BE2C (cell line): ENCODE measurements at regions not wholly inside any gene's neighbourhood (a gene's known extent, or its start where the extent isn't known, plus 50 kb on each side); places are given as distances from the start of the nearest gene placed in this dataset.
A peak's percentile ranks its signal among the peaks of the same experiment; 100 is the strongest.

ENCODE experiments used
- DNase-seq: peaks from one replicate; pipeline ENCODE4 v3.0.0-alpha.2; 2020
- H3K27me3 ChIP-seq: fragments of 250-450 bp; sonication (Bioruptor Pico); 2 replicates; pipeline ENCODE4 v1.5.1; 2020; ENCODE audit warnings: mild to moderate bottlenecking
- H3K36me3 ChIP-seq: fragments of 250-450 bp; sonication (Bioruptor Pico); 2 replicates; pipeline ENCODE4 v1.5.1; 2020; ENCODE audit warnings: mild to moderate bottlenecking
- H3K4me1 ChIP-seq: fragments of 250-450 bp; sonication (Bioruptor Pico); 2 replicates; pipeline ENCODE4 v1.5.1; 2020
- H3K4me3 ChIP-seq: 2 replicates; pipeline ENCODE4 v1.5.1; 2011; ENCODE audit warnings: low read depth, low read length
- H3K9me3 ChIP-seq: fragments of 250-450 bp; sonication (Bioruptor Pico); 2 replicates; pipeline ENCODE4 v1.5.1; 2020
- TF ChIP-seq, protein P1 (sequence below): IDR thresholded peaks from 2 replicates; pipeline ENCODE4 v1.5.1; 2012; ENCODE audit warnings: mild to moderate bottlenecking, low read depth, low read length

DNA sequence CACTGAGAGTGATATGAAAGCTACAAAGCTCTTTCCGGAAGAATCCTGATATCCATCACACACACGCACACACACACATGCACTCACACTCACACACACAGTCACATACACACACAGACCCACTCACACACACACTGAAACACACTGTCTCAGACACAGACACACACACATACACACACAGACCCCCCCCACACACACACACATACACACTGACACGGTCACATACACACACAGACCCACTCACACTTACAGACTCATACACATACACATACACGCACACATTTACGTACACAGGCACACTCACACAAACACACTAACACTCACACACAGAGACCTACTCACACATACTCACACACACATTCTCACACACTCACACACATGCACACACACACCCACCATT, 58.6 kb downstream of the LIG4 start:
- no peak for DNase-seq
- TF ChIP-seq, protein P1, sequence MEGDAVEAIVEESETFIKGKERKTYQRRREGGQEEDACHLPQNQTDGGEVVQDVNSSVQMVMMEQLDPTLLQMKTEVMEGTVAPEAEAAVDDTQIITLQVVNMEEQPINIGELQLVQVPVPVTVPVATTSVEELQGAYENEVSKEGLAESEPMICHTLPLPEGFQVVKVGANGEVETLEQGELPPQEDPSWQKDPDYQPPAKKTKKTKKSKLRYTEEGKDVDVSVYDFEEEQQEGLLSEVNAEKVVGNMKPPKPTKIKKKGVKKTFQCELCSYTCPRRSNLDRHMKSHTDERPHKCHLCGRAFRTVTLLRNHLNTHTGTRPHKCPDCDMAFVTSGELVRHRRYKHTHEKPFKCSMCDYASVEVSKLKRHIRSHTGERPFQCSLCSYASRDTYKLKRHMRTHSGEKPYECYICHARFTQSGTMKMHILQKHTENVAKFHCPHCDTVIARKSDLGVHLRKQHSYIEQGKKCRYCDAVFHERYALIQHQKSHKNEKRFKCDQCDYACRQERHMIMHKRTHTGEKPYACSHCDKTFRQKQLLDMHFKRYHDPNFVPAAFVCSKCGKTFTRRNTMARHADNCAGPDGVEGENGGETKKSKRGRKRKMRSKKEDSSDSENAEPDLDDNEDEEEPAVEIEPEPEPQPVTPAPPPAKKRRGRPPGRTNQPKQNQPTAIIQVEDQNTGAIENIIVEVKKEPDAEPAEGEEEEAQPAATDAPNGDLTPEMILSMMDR, result no peak
- Histone ChIP-seq H3K27me3 (no peaks in the 10 kb centered on the region), H3K36me3 (no peaks in the 10 kb centered on the region), H3K9me3 (peaks cover 3% of the 10 kb centered on the region; the same call in 1 of the 2 replicates), H3K4me1 (no peaks in the 10 kb centered on the region), H3K4me3 (no peak overlapping the region)

GRCh38 chr13:108155185-108156106, 59.9 kb downstream of the LIG4 start:
- Histone ChIP-seq H3K9me3 (peaks cover 3% of the 10 kb centered on the region), H3K4me3 (no peak overlapping the region), H3K36me3 (no peaks in the 10 kb centered on the region), H3K4me1 (no peaks in the 10 kb centered on the region), H3K27me3 (no peaks in the 10 kb centered on the region)
- TF ChIP-seq, protein P1, result peak; percentile 87
- peak; percentile 63 for DNase-seq

GRCh38 chr13:108154421-108154858, 60.9 kb downstream of the LIG4 start:
- H3K9me3 ChIP-seq, result peaks cover 3% of the 10 kb centered on the region
- no peaks in the 10 kb centered on the region for H3K36me3 ChIP-seq
- DNase-seq, result no peak
- no peak overlapping the region for H3K4me3 ChIP-seq
- TF ChIP-seq, protein P1, result no peak
- H3K4me1 ChIP-seq, result no peaks in the 10 kb centered on the region
- no peaks in the 10 kb centered on the region for H3K27me3 ChIP-seq

DNA sequence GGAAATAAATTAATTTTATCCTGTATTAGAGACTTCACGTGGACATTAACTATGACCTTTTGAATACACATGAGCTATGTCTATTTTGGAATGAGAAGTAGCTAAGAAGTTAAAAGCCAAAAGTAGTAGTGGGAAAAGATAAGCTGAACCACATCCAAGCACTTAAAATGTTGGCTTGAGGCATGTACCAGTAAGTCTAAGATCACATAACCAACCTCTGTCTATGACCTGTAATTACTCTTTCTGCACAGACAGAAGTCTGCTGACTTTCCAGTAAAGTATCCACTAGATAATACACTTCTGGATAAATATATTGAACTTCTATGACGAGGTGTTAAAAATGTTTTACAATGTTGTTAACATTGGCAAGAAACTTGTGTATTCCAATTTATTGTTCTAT, 68.7 kb downstream of the LIG4 start:
- DNase-seq, result no peak
- no peaks in the 10 kb centered on the region for H3K36me3 ChIP-seq
- no peak overlapping the region for H3K4me3 ChIP-seq
- H3K4me1 ChIP-seq, result no peaks in the 10 kb centered on the region
- H3K27me3 ChIP-seq, result no peaks in the 10 kb centered on the region
- no peaks in the 10 kb centered on the region; the same call in 1 of the 2 replicates for H3K9me3 ChIP-seq
- TF ChIP-seq, protein P1, result no peak

- Histone ChIP-seq H3K9me3 (no peaks in the 10 kb centered on the region), H3K4me3 (no peak overlapping the region), H3K36me3 (no peaks in the 10 kb centered on the region), H3K27me3 (no peaks in the 10 kb centered on the region), H3K4me1 (no peaks in the 10 kb centered on the region)
- TF ChIP-seq, protein P1, result no peak
- no peak for DNase-seq
Measured at GRCh38 chr13:108142702-108143436, 72.5 kb downstream of the LIG4 start.
